Adrenal gland (tissue), 5 donors: ENCODE measurements at regions not wholly inside any gene's neighbourhood (a gene's known extent, or its start where the extent isn't known, plus 50 kb on each side); places are given as distances from the start of the nearest gene placed in this dataset.

ENCODE experiments used
- CTCF ChIP-seq, 6 experiments: fragments of 450-650 bp in 4 of 6; fragments of 200-600 bp in 2 of 6; sonication (generic) in 1 of 6; IDR thresholded peaks; 1 replicate in 5 of 6; 2 replicates in 1 of 6; pipeline versions ENCODE4 v1.5.1 to v1.8.0; 2016 to 2021; ENCODE audit warnings: antibody characterized with exemption in 6 of 6, mild to moderate bottlenecking in 2 of 6, moderate library complexity in 1 of 6
- POLR2A ChIP-seq, 2 donors: fragments of 450-650 bp; IDR thresholded peaks; one replicate each; pipeline ENCODE4 v1.6.1; 2017; ENCODE audit warnings: antibody characterized with exemption in 2 of 2, mild to moderate bottlenecking in 2 of 2, moderate library complexity in 1 of 2
- donor health status: DM: no; HTN: no; CAD: no.

DNA sequence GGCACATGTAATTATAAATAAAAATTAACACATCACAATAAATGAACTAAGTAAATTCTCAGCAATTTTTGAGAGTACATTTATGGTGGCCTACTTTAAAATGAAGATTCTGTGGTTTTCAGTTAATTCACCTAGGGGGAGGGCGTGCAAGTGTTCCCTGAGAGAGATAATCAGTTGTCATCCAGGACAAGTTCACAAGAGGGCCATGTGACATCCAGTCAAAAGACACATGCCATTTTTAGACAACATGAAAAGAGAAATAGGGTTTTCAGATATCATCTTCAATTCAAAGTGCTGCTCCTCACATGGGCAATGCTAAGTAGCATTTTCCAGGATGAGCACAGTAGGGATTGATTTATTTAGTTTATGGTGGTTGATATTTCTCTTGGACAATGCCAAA, 393.7 kb downstream of the STK39 start:
- no peak for TF ChIP-seq CTCF (IDR thresholded peaks at IDR 0.05)
- no peak for TF ChIP-seq POLR2A (IDR thresholded peaks at IDR 0.05)
